CD4-positive, alpha-beta T cell treated with Interleukin-10 for 1 hour (primary cell): ENCODE measurements at regions not wholly inside any gene's neighbourhood (a gene's known extent, or its start where the extent isn't known, plus 50 kb on each side); places are given as distances from the start of the nearest gene placed in this dataset.

Experiments
- DNase-seq: peaks from one replicate; pipeline ENCODE4 v3.0.0-alpha.2; 2020

DNA sequence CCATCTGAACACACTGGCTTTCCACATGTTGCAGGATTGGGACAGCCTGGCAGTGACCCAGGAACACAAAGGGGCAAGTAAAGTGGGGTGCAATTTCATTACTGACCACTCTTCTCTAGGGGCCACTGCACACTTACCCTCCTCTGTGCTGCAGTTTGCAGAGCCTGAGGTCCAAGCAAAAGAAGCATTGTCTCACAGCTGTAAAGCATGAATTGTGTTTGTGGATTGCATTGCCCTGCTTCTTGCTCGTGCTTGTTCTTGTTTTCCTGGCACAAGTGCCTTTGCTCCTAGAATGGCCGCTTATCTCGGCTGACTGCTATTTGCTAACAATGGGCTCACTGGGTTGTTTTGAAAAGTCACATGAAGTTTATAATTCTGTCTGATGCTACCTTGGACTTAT is 209.1 kb upstream of the JADE1 start:
- DNase-seq, result no peak

DNA sequence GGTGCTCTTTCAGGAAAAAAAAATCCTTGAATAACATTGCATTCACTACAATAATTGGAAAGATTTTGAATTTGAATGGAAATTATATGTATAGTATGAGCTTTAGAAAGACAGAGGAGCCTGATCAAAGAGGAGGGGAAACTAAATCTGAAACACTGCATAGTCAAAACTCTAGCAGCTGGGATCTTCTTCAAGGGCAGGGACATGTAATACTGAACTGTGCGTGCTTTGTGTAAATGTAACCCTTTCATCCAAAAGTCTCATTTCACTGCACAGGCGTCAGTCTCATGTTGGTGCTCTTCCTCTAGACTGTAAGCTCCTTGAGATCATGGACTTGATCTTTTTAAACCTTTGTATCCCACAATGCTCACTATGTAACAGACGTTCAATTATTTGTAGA is 212.0 kb upstream of the JADE1 start:
- no peak for DNase-seq

DNA sequence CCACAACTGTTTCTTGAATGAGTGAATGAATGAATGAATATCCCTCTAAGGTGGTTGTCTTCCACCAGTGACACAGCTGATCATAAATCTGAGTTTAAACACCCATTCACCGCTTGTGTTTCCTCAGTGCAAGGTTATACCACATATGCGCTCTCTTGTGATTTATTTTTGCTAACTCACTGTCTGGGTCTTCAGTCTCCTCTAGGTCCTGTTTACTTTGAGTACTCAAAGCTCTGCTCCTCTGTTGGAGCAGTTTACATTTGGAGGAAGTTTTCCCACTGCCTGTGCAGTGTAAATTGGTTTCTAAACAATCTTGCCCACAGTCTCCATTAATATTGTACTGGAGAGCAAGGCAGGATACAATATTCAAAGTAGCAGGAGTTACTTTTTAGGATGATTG is 212.6 kb upstream of the JADE1 start:
- no peak for DNase-seq

DNA sequence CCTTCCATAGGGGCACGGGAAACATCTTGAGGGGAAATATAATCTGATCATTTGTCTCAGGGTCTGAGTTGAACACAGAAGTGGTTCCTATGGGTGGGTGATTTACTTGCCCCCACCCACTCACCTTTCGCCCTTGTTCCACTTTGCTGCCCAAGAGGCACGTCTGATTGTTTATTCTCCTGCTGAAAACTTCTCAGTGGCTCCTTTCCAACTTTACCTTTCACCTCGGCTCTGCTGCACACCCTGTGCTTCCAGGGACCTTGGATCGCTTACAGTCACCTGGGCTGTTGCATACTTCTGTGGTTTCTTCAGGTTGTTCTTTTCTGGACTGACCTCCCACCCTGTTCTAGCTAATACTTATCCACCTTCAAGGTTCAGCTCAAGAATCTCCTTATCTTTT is 213.4 kb upstream of the JADE1 start:
- no peak for DNase-seq

DNA sequence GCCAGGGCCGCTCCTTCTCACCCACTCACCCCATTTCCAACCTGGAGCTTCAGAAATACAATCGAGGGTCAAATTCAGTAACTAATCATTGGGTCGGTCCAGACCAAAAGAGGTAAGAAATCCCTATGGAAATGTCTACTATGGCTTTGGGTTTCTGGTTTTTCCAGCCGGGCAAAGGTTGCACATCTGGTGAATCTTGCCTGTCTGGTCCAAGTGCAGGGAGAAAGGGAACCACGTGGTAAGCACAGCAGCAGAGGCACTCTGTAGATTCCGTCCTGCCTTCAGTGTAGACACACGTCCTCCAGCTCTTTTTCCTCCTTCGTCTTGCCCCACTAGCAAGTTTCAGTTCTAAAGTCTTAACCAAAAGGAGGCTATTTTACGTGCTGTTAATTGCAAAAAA is 218.0 kb upstream of the JADE1 start:
- no peak for DNase-seq

DNA sequence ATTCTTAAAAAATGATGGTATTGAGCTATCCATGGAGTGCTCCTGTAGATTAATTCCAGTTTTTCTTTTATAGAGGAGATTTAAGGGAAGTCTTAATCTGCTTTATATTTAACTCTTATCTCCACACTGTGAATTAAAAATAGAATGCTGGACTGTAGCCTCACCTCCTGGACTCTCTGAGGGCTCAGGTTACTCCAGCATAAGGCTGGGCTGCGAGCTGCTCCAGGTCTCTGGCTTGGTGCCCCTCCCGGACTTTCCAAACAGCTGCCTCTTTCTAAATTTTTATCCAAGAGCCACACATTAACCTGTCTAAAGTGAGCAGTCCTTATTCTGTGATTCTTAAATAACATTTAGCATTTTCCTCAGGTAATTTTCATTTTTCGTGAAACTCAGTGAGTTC is 218.7 kb upstream of the JADE1 start:
- DNase-seq, result no peak

DNA sequence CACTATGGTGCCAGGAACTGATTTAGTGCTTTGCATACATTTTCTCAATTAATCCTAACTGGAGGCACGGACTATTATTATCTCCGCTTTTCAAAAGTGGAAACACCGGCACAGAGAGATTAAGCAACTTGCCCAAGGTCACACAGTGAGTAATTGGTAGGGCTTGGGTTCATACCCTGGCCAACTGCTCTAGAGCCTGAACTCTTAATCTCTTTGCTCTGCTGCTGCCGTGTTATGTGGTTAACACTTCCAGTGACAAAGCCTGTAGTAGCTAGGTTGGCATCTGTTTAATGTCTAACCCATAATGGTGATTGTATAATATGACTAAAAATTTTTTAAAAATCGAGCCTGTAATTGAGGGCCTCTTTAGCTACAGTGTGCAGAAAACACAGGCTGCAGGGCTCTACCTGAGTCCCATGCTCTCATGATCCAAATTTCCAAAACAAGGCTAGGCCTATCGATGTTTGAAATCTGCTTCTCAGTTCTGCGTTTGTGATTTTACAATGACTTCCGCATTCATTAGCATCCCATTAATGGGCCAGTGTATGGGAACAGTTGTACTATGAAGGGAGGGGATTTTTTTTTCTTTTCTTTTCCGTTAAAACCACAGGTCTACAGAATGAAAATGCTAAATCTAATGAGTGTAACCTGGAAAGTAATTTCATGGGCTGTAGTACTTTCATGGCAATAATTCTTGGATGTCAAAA is 219.3 kb upstream of the JADE1 start:
- no peak for DNase-seq

DNA sequence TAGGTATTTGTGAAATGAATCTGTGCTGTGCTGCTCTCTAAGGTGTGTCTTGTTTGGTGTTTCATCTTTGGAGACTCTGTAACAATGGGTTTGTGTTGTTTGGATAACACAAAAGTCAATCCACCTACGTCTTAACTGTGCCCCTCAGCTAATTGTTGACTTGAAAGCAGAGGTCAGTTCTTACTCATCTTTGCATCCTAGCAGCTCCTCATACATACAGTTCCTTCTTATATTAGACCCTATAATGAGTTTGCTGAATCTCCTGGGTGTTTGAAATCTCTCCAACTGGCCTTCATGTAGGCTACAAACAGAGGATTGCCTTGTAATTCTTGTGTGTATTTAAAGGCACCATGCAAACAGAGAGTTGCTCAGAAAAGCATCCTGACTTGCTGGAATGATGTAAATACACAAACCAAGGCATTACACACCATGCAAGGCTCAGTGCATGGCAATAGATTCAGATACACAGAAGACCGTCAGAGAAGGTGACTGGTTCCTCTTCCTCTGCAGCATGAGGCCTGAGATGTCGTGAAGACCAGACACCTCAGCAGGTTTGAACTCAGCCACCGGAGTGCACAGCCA is 220.0 kb upstream of the JADE1 start:
- DNase-seq, result no peak

DNA sequence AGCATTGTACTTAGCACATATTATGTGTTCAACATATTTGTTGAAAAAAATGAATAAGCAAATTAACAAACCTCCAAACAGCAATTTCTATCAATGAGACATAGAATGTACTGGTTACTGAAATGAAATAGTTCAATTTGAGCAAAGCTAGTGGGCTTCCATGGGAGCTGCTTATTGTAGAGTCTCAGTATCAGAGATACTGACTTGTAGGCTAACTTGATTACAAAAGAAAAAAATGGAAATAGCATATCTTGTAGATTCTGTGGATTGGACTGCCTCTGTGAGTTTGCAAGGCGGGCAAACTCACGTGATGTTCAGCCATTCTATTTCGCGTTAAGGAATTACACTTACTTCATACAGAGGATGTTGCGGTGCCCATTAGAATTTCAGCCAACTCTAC is 222.1 kb upstream of the JADE1 start:
- no peak for DNase-seq

DNA sequence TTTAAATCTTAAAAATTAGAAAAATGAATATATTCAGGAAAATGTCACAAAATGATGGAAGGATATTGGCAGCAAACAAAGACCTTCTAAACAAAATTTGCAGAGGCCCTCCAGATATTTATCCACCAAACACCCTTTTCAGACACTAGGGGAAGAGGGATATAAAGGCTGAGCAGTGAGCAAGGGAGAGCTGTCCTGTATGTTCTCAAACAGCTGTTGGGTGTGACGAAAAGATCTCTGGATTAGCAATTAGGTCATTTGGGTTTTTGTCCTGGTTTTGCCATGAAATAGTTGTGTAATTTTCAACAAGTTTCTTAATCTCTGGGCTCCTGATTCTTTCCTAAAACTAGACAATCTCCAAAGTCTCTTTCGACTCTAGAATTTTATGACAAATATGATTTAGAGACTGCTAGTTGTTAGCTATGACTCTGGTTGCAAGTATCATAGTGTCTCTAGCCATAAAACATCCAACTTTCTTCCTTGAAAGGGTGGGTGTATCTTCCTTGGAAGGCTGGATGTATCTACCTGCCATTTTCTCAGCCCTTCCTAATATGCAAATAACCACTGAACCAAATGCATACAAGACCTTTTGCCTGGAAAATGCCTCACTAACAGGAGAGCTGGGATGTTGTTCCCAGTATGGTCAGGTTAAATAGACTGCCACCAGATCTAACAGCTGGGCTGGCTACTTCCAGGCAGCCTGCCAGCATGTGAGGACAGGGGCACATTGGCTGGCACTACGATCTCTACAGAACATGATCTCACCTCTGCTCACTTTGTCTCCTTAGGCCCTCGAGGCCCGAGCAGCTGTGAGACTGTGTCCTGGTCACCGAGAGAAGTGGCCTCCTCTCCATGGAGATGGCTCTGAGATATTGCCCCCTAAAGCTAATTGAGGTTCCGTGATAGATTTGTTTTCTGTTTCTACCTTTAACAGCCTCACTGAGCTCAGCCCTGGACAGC is 225.5 kb upstream of the JADE1 start:
- no peak for DNase-seq

DNA sequence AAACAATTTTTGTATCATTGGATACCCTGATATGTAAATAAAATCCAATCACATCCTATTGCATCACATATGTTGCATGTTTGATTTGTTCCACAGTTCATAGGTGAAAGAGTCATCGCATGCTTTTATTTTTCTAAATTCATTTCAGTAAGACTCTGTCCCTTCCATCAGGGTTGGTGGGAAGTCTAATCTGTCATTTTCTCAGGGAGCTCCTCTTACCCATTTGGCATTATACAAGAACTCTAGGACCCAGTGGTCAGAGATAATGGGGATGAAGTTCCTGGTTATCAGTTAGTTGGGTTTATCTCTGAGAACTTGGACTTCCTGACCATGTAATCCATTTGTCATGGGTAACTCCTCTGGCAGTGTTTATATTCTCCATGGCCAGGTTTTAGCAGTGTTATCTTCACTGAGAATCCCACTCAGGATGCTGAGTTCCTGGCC is 227.1 kb upstream of the JADE1 start:
- DNase-seq, result no peak

DNA sequence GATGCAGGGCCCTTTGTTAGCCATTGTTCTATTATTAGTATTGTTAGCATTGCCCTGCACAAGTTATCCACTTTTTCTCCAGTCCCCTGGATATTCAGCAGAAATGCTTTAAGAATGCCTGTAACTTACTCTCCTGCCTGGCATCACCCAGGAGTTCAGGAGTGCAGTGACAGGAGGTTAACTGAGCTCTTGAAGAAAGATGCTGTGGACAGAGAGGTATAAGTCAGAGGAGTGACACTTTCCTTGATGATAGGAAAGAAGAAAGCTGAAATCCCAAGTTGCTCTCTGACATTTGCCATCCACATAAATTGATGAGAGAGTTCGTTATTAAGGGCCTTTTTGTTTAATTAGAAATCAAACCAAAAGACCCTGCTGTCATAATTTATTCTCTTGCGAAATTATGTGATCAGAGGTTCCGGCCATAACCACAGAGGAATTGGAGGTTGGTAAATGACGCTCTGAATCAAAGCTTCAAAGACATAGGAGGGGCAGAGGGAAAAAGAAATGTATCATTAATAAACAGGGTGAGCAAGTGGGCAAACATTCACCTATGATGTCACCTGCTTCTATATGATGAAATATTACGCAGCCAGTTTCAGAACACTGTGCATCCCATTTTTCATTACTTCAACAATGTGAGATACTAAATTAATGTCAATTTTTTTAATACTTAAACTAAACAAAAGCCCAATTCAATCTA is 230.2 kb upstream of the JADE1 start:
- DNase-seq, result no peak

DNA sequence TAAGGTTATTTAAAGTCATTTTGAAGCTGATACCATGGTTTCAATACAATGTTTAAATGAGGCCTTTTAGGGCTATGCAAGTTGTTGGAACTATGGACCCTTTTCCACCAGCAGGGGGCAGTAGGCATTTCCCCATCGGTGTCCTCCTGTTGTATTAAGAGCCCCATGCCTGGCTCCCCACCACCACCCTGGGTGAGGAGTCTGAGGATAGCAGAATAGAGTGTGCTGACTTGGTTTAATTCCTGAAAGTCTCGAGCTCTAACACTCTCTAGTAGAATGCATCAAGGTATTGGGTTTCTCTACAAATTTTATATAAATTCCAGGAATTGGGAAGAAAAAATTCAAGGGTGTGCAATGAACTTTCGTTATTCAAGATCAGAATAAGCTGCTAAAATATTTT is 234.8 kb upstream of the JADE1 start:
- peak; percentile 60 for DNase-seq

DNA sequence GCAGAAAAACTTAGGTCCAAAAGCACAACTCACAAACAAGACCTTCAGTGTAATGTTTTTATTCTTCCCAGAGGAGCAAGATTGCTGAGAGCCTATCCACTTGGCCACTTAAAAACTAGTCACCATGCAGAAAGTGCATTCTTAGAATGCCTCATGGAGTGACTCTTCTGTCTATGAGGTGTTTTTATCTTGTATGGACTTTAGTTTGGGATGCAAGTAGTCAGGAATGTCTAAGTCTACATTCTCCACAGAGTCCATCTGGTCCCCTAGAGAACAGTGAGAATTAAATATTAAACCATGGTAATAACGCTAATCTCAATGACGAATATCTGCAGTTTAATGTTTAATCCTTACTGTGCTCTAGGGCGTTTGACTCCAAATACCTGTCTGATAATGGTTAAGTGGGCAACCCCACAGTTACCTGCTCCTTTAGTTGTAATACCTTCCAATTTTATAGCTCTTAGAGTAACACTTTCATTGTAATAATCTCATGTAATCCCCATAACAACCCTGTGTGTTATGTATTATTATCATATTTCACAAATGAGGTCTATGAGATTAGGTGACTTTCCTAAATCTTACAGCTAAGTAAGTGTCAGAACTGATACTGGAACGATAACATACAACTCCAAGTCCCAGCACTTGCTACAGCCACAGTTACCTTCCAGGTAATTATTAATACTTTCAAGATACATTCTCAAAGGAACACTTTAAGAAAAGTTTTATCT is 235.6 kb upstream of the JADE1 start:
- no peak for DNase-seq

DNA sequence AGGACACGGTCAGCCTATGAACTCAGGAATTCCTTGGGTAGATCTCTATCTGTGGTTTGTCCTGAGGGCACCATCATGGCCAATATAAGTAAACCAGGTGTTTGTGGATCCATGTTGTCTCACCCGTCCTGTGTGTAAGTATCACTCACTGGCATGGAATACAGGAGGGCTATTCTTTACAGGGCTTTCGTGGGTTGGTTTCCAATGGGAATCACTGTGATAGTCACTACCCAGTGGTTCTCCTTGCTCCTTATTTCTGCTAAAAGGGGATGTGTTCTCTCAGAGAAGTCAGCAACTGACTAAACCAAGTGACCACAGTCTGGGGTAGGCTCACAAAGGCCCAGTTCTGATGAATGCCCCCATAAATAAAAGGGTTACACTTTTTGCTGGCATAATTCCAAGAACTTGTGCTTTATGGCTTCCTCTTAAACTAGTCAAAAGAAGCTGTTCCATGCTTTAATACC is 236.7 kb upstream of the JADE1 start:
- DNase-seq, result no peak

DNA sequence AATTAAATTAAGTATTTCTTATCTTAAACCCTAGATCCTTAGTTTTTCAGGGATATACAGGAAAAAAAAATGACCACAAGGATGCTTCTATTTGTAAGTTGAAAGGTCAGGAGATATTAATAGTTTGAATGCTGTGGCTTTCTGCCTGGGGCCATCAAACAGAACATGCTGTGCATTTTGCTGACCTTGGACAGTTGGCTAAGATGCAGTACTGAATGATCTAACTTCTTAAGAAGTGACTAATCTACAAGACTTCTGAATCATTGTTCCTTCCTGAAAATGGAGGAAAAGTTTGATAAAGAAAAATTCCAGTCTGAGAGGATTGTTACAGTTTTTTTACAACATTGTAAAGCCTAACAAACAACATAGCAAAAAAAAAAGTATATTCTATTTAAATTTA is 237.8 kb upstream of the JADE1 start:
- DNase-seq, result no peak

DNA sequence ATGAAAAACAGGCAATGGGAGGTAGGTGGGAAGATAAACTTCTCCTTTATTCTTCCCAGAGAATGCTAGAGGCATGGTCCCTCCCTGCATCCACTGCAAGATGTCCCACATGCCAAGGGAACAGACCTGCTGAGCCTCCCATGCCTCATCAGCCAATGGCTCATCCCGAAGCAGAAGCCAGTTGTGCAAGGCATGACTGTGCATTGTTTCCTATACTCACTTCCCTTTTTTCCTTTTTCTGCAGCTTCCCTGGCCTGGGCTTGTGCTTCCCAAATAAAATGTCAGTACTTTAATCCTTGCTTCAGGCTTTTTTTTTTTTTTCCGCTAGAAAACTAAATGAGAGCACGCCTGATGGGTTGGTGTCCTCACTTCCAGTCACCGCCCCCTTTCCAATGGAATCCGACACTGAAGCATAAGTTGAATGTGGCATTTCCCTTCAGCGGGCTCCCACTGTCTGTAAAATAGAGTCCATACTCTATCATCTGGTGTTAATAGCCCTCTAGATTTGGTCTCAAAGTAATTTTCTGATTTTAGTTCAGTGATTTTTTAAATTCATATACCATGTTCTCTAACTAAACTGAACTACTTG is 239.0 kb upstream of the JADE1 start:
- no peak for DNase-seq

DNA sequence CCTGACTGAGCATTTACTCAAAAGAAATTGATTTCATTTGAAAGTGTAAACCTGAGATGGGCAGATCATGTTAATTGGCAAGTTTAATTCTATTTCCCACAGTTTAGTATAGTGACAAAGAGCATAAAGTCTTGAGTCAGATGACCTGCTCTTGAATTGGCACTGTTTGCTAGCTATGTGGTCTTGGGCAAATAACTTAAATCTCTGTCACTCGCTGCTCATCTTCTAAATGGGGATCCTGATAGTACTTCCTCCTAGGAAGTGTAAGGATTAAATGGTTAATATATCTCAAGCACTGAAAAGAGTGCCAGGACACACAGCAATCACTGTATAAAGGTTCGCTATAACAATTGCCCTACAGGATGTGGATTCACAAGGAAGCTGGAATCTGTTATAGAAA is 242.8 kb upstream of the JADE1 start:
- no peak for DNase-seq

DNA sequence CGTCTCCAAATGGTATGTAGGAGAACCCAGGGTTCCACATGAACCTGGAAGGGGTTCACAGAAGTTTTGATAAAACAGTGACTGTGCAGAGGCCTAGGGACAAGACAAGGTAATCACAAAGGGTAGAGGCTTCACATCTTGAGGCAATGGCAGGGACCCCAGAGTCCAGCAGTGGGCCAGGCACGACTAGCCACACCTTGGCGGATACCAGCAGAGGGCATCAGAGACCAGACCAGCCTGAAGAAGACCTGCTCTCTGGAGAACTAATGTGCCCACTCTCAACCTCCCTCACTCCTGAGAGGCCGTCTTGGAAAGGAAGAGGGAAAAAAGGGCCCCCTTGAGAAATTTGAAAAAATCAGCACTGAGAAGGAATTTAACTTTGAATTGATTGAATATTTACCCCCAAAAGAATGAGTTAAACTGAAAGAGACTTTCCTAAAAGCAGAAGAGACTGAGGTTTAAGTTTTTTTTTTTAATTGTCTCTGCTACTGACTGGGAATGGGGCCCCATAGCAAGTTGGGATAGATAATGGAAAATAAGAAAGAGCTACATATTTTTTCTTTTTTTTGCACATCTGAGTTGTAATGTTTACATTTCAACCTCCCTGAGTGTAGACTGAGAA is 243.8 kb upstream of the JADE1 start:
- DNase-seq, result no peak

DNA sequence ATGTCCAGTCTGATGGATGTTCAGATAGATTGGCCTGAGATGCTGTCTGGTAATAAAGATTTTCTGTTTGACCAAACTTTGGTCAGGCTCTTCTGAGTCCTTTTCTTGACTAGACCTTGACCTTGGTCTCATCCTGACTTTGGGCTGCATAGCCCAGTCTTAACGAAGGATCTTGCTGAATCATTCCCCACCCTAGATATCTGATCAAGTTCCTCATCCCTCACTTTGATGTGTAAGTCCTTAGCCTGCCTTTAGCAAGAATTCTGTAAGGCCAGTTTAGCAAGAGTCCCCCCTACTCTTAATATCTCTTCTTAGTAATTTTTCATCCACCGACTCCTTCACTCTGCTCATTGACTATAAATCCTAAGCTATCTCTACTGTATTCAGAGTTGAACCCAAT is 244.4 kb upstream of the JADE1 start:
- DNase-seq, result no peak

DNA sequence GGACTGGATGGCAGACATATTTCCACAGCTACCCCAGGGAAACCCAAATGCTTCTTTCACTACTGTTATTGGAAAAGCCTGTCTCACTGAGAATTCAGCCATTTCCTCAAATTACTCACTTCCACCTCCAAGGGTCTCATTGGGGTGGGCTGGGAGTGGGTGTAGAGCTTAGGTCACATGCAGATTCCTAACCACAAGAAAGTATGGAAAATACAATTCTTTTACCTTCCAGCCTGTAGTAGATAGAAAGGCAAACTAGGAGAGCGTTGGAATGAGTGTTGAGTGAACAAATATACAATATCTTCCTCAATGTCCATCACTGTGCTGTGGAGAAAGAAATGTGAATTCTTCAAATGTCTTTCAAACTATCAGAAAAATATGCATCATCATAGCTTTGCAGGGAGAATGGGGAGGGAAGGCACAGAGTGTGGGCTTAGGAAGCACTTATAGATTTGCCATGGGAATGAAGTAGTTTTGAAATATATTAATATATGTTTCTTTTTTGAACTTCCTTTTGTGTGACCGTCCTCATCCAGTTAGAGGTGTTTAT is 245.3 kb upstream of the JADE1 start:
- no peak for DNase-seq
